SK-N-SH (cell line): ENCODE measurements at regions not wholly inside any gene's neighbourhood (a gene's known extent, or its start where the extent isn't known, plus 50 kb on each side); places are given as distances from the start of the nearest gene placed in this dataset.

ENCODE experiments used
- CTCF ChIA-PET: fragments of 300-600, 350-600 bp; formaldehyde crosslinking; extraction: SDS; loops from one replicate; lab custom pipeline; 2021; lab: Yijun Ruan, JAX
- POLR2A ChIA-PET: fragments of 350-600 bp; sonication (Branson Sonifier 250); formaldehyde crosslinking; extraction: SDS; loops from one replicate; lab custom pipeline; 2020; ENCODE audit warnings: antibody characterized with exemption, inconsistent platforms; lab: Yijun Ruan, JAX
- DNase-seq: peaks from one replicate; pipeline ENCODE4 v3.0.0; 2012
- H2AFZ ChIP-seq: fragments of 200-600 bp; sonication (generic); 2 replicates; pipeline ENCODE4 v1.8.1; 2016; ENCODE audit warnings: antibody characterized with exemption, mild to moderate bottlenecking, low read depth
- H3F3A ChIP-seq: fragments of 200-600 bp; sonication (generic); replicated peaks from 2 replicates; pipeline ENCODE3; 2016; ENCODE audit warnings: antibody characterized with exemption, mild to moderate bottlenecking; ENCODE audit not compliant: insufficient read depth
- H3K27ac ChIP-seq, 2 experiments: fragments of 200-500 bp in 1 of 2; fragments of 200-600 bp in 1 of 2; sonication (Bioruptor generic) in 1 of 2; sonication (generic), shearing (Covaris generic) in 1 of 2; 2 replicates each; pipeline versions ENCODE4 v1.5.1 to v1.6.1; 2014 to 2016; ENCODE audit warnings: low read depth in 2 of 2, inconsistent platforms in 1 of 2, low read length in 1 of 2, mild to moderate bottlenecking in 1 of 2, mixed read lengths in 1 of 2
- H3K27me3 ChIP-seq: fragments of 200-600 bp; sonication (generic), shearing (Covaris generic); 2 replicates; pipeline ENCODE4 v1.6.1; 2016; ENCODE audit warnings: mixed run types; ENCODE audit not compliant: insufficient read depth
- H3K36me3 ChIP-seq, 2 experiments: fragments of 200-500 bp in 1 of 2; fragments of 200-600 bp in 1 of 2; sonication (Bioruptor generic) in 1 of 2; sonication (generic) in 1 of 2; replicated peaks in 1 of 2; 2 replicates each; pipeline versions ENCODE3 to v1.5.1; 2014 to 2016; ENCODE audit warnings: low read length in 1 of 2, mild to moderate bottlenecking in 1 of 2; ENCODE audit not compliant: insufficient read depth in 2 of 2, control insufficient read depth in 1 of 2
- H3K4me1 ChIP-seq, 2 experiments: fragments of 200-500 bp in 1 of 2; fragments of 200-600 bp in 1 of 2; sonication (Bioruptor generic) in 1 of 2; sonication (generic), shearing (Covaris generic) in 1 of 2; 2 replicates each; pipeline versions ENCODE4 v1.5.1 to v1.6.1; 2014 to 2016; ENCODE audit warnings: low read depth in 1 of 2, low read length in 1 of 2, mixed run types in 1 of 2; ENCODE audit not compliant: insufficient read depth in 2 of 2, control insufficient read depth in 1 of 2
- H3K4me2 ChIP-seq: fragments of 200-600 bp; sonication (generic), shearing (Covaris generic); 2 replicates; pipeline ENCODE4 v1.6.1; 2017; ENCODE audit warnings: mixed run types
- H3K4me3 ChIP-seq, 2 experiments: fragments of 200-500 bp in 1 of 2; fragments of 200-600 bp in 1 of 2; sonication (Bioruptor generic) in 1 of 2; sonication (generic), shearing (Covaris generic) in 1 of 2; 2 replicates each; pipeline versions ENCODE4 v1.5.1 to v1.8.1; 2014 to 2016; ENCODE audit warnings: low read depth in 2 of 2, inconsistent platforms in 1 of 2, low read length in 1 of 2, mild to moderate bottlenecking in 1 of 2, mixed read lengths in 1 of 2, moderate library complexity in 1 of 2
- H3K79me2 ChIP-seq: fragments of 200-600 bp; sonication (generic); 2 replicates; pipeline ENCODE4 v1.8.1; 2017; ENCODE audit warnings: mild to moderate bottlenecking; ENCODE audit not compliant: insufficient read depth
- H3K9ac ChIP-seq: fragments of 200-600 bp; sonication (generic); 2 replicates; pipeline ENCODE4 v1.6.1; 2017; ENCODE audit warnings: mixed run types
- H3K9me2 ChIP-seq: fragments of 200-600 bp; sonication (generic); 2 replicates; pipeline ENCODE4 v1.6.1; 2017; ENCODE audit warnings: mixed run types
- H3K9me3 ChIP-seq: fragments of 200-600 bp; sonication (generic); 2 replicates; pipeline ENCODE4 v1.6.1; 2017; ENCODE audit warnings: mixed run types, mild to moderate bottlenecking, moderate library complexity
- H4K20me1 ChIP-seq: fragments of 200-600 bp; sonication (generic); 2 replicates; pipeline ENCODE4 v1.6.1; 2017; ENCODE audit warnings: mild to moderate bottlenecking, mixed run types; ENCODE audit not compliant: insufficient read depth
- EZH2phosphoT487 ChIP-seq: fragments of 200-600 bp; sonication (generic); IDR thresholded peaks from 2 replicates; pipeline ENCODE4 v1.6.1; 2017; ENCODE audit warnings: low read depth, mixed run types, mild to moderate bottlenecking, antibody characterized with exemption, moderate library complexity, borderline replicate concordance
- FOSL2 ChIP-seq: IDR thresholded peaks from 2 replicates; pipeline ENCODE4 v1.4.0; 2012; ENCODE audit warnings: low read depth, mild to moderate bottlenecking, moderate library complexity, borderline replicate concordance
- FOXM1 ChIP-seq: IDR thresholded peaks from 2 replicates; pipeline ENCODE4 v1.4.0; 2012; ENCODE audit warnings: low read depth, mild to moderate bottlenecking
- GATA2 ChIP-seq: sonication (generic); formaldehyde crosslinking; IDR thresholded peaks from 2 replicates; pipeline ENCODE4 v1.5.0; 2020; ENCODE audit warnings: mild to moderate bottlenecking, missing genetic modification reagents
- IRF3 ChIP-seq: fragments of 150-350 bp; IDR thresholded peaks from 2 replicates; pipeline ENCODE4 v1.6.1; 2016; ENCODE audit warnings: mild to moderate bottlenecking, low read depth, low read length
- NRF1 ChIP-seq: IDR thresholded peaks from 2 replicates; pipeline ENCODE4 v1.6.1; 2012; ENCODE audit warnings: low read depth, mild to moderate bottlenecking, low read length
- RCOR1 ChIP-seq: fragments of 150-350 bp; IDR thresholded peaks from 2 replicates; pipeline ENCODE4 v1.6.1; 2017; ENCODE audit warnings: antibody characterized with exemption, low read length
- RXRA ChIP-seq: IDR thresholded peaks from 2 replicates; pipeline ENCODE4 v1.4.0; 2012; ENCODE audit warnings: low read depth, mild to moderate bottlenecking, borderline replicate concordance
- SIN3A ChIP-seq: IDR thresholded peaks from 2 replicates; pipeline ENCODE4 v1.6.1; 2012; ENCODE audit warnings: low read depth, mild to moderate bottlenecking, low read length, moderate library complexity, borderline replicate concordance
- TAF1 ChIP-seq: IDR thresholded peaks from 2 replicates; pipeline ENCODE4 v1.6.1; 2012; ENCODE audit warnings: low read depth, mild to moderate bottlenecking, low read length, moderate library complexity, borderline replicate concordance
- TEAD4 ChIP-seq: IDR thresholded peaks from 2 replicates; pipeline ENCODE4 v1.4.0; 2012; ENCODE audit warnings: mild to moderate bottlenecking, borderline replicate concordance; ENCODE audit not compliant: insufficient read depth
- WGBS: methylation state at CpG from one replicate; pipeline ENCODE4 v1.1.6; 2017; ENCODE audit warnings: low lambda C conversion rate; 5-methylcytosine and 5-hydroxymethylcytosine counted together
- TF ChIP-seq, protein P1 (sequence below): IDR thresholded peaks from 2 replicates; pipeline ENCODE4 v1.6.1; 2012; ENCODE audit warnings: mild to moderate bottlenecking, low read depth, low read length, moderate library complexity
- TF ChIP-seq, protein P2 (sequence below): fragments of 150-350 bp; IDR thresholded peaks from 2 replicates; pipeline ENCODE4 v1.6.1; 2017; ENCODE audit warnings: antibody characterized with exemption, low read length, low read depth, borderline replicate concordance

- TF ChIP-seq IRF3 = no peak
Observed at GRCh38 chr1:65605621-65606020, 185.2 kb downstream of the LEPR start (continued).

DNA sequence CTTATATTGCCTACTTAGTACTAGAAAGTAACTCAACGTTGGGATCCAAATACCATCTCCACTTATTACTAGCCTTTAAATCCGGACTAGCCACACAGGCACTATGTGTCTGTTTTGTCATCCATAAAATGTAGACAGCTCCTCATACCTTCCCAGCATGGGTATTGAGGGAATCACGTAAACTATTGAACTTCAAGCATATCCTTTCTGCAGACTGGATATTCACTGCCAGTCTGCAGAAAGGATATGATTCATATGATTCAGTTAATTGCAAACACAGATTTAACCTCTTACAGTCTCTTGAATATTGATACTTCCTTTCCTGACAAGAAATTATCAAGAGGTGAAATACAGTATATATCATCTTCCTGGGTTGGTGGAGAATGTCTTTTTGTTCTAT, 186.0 kb downstream of the LEPR start:
- Histone ChIP-seq H3K9ac (no peak overlapping the region), H3K4me1 (peaks cover 0 to 6% of the 10 kb centered on the region in 2 experiments; a peak in 1 of 4 replicates), H3K4me3 (no peak overlapping the region), H2AFZ (no peak overlapping the region), H3K36me3 (no peaks in the 10 kb centered on the region), H3K4me2 (no peak overlapping the region), H3K9me3 (no peaks in the 10 kb centered on the region), H3K9me2 (no peaks in the 10 kb centered on the region), H3K27me3 (no peaks in the 10 kb centered on the region), H3F3A (no peaks in the 10 kb centered on the region), H3K27ac (no peak overlapping the region), H3K79me2 (no peaks in the 10 kb centered on the region), H4K20me1 (no peaks in the 10 kb centered on the region)
- CTCF ChIA-PET = no interaction called here
- no peak for TF ChIP-seq EZH2phosphoT487
- TF ChIP-seq FOSL2 = 0 out of 2 replicates have a peak, but pooled peaks have one; percentile 2
- no peak for DNase-seq
- WGBS = 75% methylated on average over 3 of the region's 3 CpGs
- POLR2A ChIA-PET = no interaction called here

GRCh38 chr1:65613884-65614283, 178.8 kb upstream of the PDE4B start:
- Histone ChIP-seq H3K36me3 (no peaks in the 10 kb centered on the region), H3K9me2 (no peaks in the 10 kb centered on the region), H3K79me2 (no peaks in the 10 kb centered on the region), H2AFZ (no peak overlapping the region), H3K4me2 (no peak overlapping the region), H3K27ac (no peak overlapping the region), H3F3A (no peaks in the 10 kb centered on the region), H3K4me1 (no peaks in the 10 kb centered on the region; a peak in 2 of 4 replicates), H3K27me3 (no peaks in the 10 kb centered on the region), H3K9ac (no peak overlapping the region), H4K20me1 (no peaks in the 10 kb centered on the region), H3K4me3 (no peak overlapping the region), H3K9me3 (no peaks in the 10 kb centered on the region)
- TF ChIP-seq, protein P1, sequence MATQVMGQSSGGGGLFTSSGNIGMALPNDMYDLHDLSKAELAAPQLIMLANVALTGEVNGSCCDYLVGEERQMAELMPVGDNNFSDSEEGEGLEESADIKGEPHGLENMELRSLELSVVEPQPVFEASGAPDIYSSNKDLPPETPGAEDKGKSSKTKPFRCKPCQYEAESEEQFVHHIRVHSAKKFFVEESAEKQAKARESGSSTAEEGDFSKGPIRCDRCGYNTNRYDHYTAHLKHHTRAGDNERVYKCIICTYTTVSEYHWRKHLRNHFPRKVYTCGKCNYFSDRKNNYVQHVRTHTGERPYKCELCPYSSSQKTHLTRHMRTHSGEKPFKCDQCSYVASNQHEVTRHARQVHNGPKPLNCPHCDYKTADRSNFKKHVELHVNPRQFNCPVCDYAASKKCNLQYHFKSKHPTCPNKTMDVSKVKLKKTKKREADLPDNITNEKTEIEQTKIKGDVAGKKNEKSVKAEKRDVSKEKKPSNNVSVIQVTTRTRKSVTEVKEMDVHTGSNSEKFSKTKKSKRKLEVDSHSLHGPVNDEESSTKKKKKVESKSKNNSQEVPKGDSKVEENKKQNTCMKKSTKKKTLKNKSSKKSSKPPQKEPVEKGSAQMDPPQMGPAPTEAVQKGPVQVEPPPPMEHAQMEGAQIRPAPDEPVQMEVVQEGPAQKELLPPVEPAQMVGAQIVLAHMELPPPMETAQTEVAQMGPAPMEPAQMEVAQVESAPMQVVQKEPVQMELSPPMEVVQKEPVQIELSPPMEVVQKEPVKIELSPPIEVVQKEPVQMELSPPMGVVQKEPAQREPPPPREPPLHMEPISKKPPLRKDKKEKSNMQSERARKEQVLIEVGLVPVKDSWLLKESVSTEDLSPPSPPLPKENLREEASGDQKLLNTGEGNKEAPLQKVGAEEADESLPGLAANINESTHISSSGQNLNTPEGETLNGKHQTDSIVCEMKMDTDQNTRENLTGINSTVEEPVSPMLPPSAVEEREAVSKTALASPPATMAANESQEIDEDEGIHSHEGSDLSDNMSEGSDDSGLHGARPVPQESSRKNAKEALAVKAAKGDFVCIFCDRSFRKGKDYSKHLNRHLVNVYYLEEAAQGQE = no peak
- TF ChIP-seq SIN3A = no peak
- TF ChIP-seq, protein P2, sequence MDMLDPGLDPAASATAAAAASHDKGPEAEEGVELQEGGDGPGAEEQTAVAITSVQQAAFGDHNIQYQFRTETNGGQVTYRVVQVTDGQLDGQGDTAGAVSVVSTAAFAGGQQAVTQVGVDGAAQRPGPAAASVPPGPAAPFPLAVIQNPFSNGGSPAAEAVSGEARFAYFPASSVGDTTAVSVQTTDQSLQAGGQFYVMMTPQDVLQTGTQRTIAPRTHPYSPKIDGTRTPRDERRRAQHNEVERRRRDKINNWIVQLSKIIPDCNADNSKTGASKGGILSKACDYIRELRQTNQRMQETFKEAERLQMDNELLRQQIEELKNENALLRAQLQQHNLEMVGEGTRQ = no peak
- TF ChIP-seq TEAD4 = no peak
- TF ChIP-seq RXRA = no peak
- TF ChIP-seq GATA2 (CRISPR knock-in tag) = no peak
- no peak for TF ChIP-seq TAF1
- no peak for TF ChIP-seq NRF1
- no peak for TF ChIP-seq RCOR1
- TF ChIP-seq FOXM1 = no peak
- WGBS = 48% methylated on average over 2 of the region's 2 CpGs
- CTCF ChIA-PET = no interaction called here
- DNase-seq = no peak
- POLR2A ChIA-PET = no interaction called here
